ENCODE measurements at regions not wholly inside any gene's neighbourhood (a gene's known extent, or its start where the extent isn't known, plus 50 kb on each side); places are given as distances from the start of the nearest gene placed in this dataset.

GRCh38 chr12:77768558-77768957 is 62.1 kb upstream of the NAV3 start:
- TF ChIP-seq CTCF (conservative IDR thresholded peaks at IDR 0.05 in 1 of 2, IDR thresholded peaks at IDR 0.05 in 1 of 2; ENCODE audit: extremely low read depth in 1 of 2, insufficient read depth in 1 of 2, low read depth in 1 of 2, low read length in 2 of 2) = no peak
- no peak for TF ChIP-seq EZH2 (IDR thresholded peaks at IDR 0.05; ENCODE audit: borderline replicate concordance, low read length)
